ENCODE measurements at regions not wholly inside any gene's neighbourhood (a gene's known extent, or its start where the extent isn't known, plus 50 kb on each side); places are given as distances from the start of the nearest gene placed in this dataset.
"Not testable (repeated sequence)": the region's sequence is repeated elsewhere in the genome, so short reads cannot be mapped to it uniquely, and the experiment has no call there.

DNA sequence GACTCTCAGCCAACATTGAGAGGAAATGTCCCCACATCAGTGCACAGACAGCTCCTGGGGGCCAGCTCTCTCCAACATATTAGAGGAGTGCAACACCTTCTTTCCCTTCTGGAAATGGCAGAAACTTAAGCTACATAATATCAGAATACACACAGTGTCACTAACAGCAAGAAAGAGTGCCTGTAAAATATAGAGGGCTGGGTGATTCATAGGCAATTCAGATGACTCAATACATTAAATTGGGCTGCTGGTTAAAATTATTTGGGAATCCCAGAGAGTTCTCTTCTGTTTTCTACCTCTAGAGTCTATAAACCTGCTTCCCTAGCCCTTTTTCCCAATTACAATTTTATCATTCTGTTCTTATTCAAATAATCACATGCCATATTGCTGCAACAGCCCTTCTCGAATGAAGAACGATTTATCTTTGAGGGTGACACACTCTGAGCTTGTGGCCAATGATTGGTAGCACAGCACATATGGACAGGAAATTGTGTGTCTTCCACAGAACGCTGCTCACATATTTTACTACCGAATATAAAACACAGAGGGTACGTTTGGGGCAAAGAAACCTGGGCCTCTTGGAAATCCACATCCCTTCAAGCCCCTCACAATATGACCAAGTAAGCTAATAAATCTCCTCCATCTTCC, 381.2 kb downstream of the MBD2 start:
- Histone ChIP-seq H3K9me3 (ENCODE audit: insufficient read depth, low read length) (no peaks in the 10 kb centered on the region), H3F3A (ENCODE audit: insufficient read depth) (no peaks in the 10 kb centered on the region), H3K27me3 (ENCODE audit: low read length) (0 out of 2 replicates have a peak, but pooled peaks cover 4% of the 10 kb centered on the region), H4K20me1 (ENCODE audit: low read depth, low read length) (no peaks in the 10 kb centered on the region), H3K9me2 (replicated peaks; ENCODE audit: insufficient read depth, low read length) (no peaks in the 10 kb centered on the region), H3K27ac (ENCODE audit: low read depth, low read length) (no peak overlapping the region), H2AFZ (ENCODE audit: low read depth, low read length, severe bottlenecking) (no peak overlapping the region), H3K79me2 (ENCODE audit: insufficient read depth, low read length) (no peaks in the 10 kb centered on the region), H3K36me3 (ENCODE audit: low read length) (no peaks in the 10 kb centered on the region), H3K4me3 (ENCODE audit: insufficient read depth, low read length, poor library complexity, severe bottlenecking) (no peak overlapping the region), H3K4me2 (ENCODE audit: low read depth, low read length, poor library complexity, severe bottlenecking) (no peak overlapping the region), H3K9ac (ENCODE audit: low read length) (no peak overlapping the region)
- no peak for TF ChIP-seq EZH2phosphoT487 (conservative IDR thresholded peaks at IDR 0.05; ENCODE audit: low read length)
- TF ChIP-seq, protein P1, sequence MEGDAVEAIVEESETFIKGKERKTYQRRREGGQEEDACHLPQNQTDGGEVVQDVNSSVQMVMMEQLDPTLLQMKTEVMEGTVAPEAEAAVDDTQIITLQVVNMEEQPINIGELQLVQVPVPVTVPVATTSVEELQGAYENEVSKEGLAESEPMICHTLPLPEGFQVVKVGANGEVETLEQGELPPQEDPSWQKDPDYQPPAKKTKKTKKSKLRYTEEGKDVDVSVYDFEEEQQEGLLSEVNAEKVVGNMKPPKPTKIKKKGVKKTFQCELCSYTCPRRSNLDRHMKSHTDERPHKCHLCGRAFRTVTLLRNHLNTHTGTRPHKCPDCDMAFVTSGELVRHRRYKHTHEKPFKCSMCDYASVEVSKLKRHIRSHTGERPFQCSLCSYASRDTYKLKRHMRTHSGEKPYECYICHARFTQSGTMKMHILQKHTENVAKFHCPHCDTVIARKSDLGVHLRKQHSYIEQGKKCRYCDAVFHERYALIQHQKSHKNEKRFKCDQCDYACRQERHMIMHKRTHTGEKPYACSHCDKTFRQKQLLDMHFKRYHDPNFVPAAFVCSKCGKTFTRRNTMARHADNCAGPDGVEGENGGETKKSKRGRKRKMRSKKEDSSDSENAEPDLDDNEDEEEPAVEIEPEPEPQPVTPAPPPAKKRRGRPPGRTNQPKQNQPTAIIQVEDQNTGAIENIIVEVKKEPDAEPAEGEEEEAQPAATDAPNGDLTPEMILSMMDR (IDR thresholded peaks at IDR 0.05; ENCODE audit: insufficient read depth, low read length, poor library complexity, severe bottlenecking) = no peak

DNA sequence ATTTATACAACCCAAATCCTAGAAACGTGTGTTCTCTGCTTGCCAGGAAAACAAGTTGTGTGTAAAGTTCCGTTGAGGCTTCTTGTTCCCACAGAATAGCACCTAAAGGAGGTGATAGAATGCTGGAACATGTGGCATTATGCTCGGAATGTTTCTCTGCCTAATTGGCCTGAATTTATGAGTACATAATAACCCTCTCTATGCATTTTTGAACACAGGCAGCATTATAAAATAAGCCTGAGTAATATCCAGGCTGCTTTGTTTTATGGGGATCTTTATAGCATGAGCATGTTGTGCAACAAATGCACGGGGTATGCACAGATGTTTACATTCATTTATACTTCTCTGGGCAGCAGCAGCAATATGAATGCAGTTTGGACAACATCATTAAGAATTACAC, 385.7 kb downstream of the MBD2 start:
- H3K4me2 ChIP-seq (ENCODE audit: low read depth, low read length, poor library complexity, severe bottlenecking) = no peak overlapping the region
- no peaks in the 10 kb centered on the region for H3K27me3 ChIP-seq (ENCODE audit: low read length)
- H3K9me2 ChIP-seq (replicated peaks; ENCODE audit: insufficient read depth, low read length) = no peaks in the 10 kb centered on the region
- no peak overlapping the region for H3K4me3 ChIP-seq (ENCODE audit: insufficient read depth, low read length, poor library complexity, severe bottlenecking)
- no peaks in the 10 kb centered on the region for H3F3A ChIP-seq (ENCODE audit: insufficient read depth)
- no peaks in the 10 kb centered on the region for H3K36me3 ChIP-seq (ENCODE audit: low read length)
- TF ChIP-seq, protein P1 (IDR thresholded peaks at IDR 0.05; ENCODE audit: insufficient read depth, low read length, poor library complexity, severe bottlenecking) = no peak
- TF ChIP-seq EZH2phosphoT487 (conservative IDR thresholded peaks at IDR 0.05; ENCODE audit: low read length) = no peak
- no peak overlapping the region for H2AFZ ChIP-seq (ENCODE audit: low read depth, low read length, severe bottlenecking)
- peaks cover 8% of the 10 kb centered on the region; the same call in 1 of the 2 replicates for H3K9me3 ChIP-seq (ENCODE audit: insufficient read depth, low read length)
- H3K27ac ChIP-seq (ENCODE audit: low read depth, low read length) = no peak overlapping the region
- no peaks in the 10 kb centered on the region for H3K79me2 ChIP-seq (ENCODE audit: insufficient read depth, low read length)
- H3K9ac ChIP-seq (ENCODE audit: low read length) = no peak overlapping the region
- H4K20me1 ChIP-seq (ENCODE audit: low read depth, low read length) = no peaks in the 10 kb centered on the region

DNA sequence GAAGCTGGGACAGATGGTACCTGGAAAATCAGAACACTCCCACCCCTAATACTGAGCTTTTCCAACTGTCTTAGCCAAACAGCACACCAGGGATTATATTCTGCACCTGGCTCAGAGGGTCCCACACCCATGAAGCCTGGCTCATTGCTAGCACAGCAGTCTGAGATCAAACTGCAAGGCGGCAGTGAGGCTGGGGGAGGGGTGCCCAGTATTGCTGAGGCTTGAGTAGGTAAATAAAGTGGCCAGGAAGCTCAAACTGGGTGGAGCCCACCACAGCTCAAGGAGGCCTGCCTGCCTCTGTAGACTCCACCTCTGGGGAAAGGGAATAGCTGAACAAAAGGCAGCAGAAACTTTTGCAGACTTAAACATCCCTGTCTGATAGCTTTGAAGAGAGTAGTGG, 403.3 kb downstream of the MBD2 start:
- H4K20me1 ChIP-seq (ENCODE audit: low read depth, low read length); H3K9me2 ChIP-seq (replicated peaks; ENCODE audit: insufficient read depth, low read length); H3K27ac ChIP-seq (ENCODE audit: low read depth, low read length); H3F3A ChIP-seq (ENCODE audit: insufficient read depth); H3K36me3 ChIP-seq (ENCODE audit: low read length); H3K4me2 ChIP-seq (ENCODE audit: low read depth, low read length, poor library complexity, severe bottlenecking); H3K4me3 ChIP-seq (ENCODE audit: insufficient read depth, low read length, poor library complexity, severe bottlenecking); H2AFZ ChIP-seq (ENCODE audit: low read depth, low read length, severe bottlenecking); H3K9me3 ChIP-seq (ENCODE audit: insufficient read depth, low read length); H3K9ac ChIP-seq (ENCODE audit: low read length); H3K79me2 ChIP-seq (ENCODE audit: insufficient read depth, low read length); H3K27me3 ChIP-seq (ENCODE audit: low read length): not testable (repeated sequence)

DNA sequence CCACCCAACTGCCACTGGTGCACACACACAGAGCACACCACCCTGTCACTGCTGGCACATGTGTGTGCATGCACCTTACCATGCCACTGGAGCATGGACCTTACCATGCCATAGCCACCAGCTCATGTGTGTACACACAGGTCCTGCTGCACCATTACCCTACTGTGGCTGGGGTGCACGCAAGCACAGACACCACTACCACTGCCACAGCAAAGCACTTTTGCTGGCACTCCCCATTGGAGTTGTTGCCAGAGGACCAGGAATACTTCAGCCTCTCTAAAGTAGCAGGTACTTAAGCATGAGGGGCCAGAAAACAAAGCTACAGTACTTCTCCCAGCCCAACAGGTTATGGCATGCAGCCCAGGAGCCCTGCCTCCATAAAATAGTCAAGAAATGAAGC, 404.8 kb downstream of the MBD2 start:
- Histone ChIP-seq H3K27me3 (ENCODE audit: low read length) (no peaks in the 10 kb centered on the region), H3K4me3 (ENCODE audit: insufficient read depth, low read length, poor library complexity, severe bottlenecking) (no peak overlapping the region), H3K9me3 (ENCODE audit: insufficient read depth, low read length) (no peaks in the 10 kb centered on the region), H3K79me2 (ENCODE audit: insufficient read depth, low read length) (no peaks in the 10 kb centered on the region), H3F3A (ENCODE audit: insufficient read depth) (no peaks in the 10 kb centered on the region), H3K27ac (ENCODE audit: low read depth, low read length) (no peak overlapping the region), H4K20me1 (ENCODE audit: low read depth, low read length) (no peaks in the 10 kb centered on the region), H3K4me2 (ENCODE audit: low read depth, low read length, poor library complexity, severe bottlenecking) (no peak overlapping the region), H3K36me3 (ENCODE audit: low read length) (no peaks in the 10 kb centered on the region), H3K9me2 (replicated peaks; ENCODE audit: insufficient read depth, low read length) (no peaks in the 10 kb centered on the region), H3K9ac (ENCODE audit: low read length) (no peak overlapping the region), H2AFZ (ENCODE audit: low read depth, low read length, severe bottlenecking) (no peak overlapping the region)
- no peak for TF ChIP-seq EZH2phosphoT487 (conservative IDR thresholded peaks at IDR 0.05; ENCODE audit: low read length)
- TF ChIP-seq, protein P1 (IDR thresholded peaks at IDR 0.05; ENCODE audit: insufficient read depth, low read length, poor library complexity, severe bottlenecking) = no peak

All from SU-DHL-6 (cell line).